CD4-positive, alpha-beta T cell treated with Interleukin-17A for 4 hours (primary cell): ENCODE measurements at regions not wholly inside any gene's neighbourhood (a gene's known extent, or its start where the extent isn't known, plus 50 kb on each side); places are given as distances from the start of the nearest gene placed in this dataset.

Source experiments
- DNase-seq: peaks from one replicate; pipeline ENCODE4 v3.0.0-alpha.2; 2020; ENCODE audit warnings: mixed read lengths

DNA sequence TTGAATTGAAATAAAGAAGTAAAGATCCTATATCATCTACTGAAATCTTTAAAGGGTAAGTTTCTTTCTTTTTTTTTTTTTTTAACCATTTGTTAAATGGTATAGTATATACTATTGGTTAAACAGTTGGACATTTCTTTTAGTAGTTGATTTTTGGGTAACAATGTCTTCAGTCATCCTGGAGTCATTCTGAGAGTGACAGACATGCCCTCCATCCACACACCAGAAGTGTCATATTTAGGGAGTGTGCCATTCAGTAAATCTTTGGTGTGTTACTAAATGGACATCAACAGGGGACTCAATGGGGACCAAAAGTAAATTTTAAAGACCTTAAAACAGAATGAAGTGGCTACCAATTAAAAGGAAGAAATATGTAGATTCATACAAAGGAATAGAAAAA, 50.8 kb upstream of the SLC39A10 start:
- no peak for DNase-seq

DNA sequence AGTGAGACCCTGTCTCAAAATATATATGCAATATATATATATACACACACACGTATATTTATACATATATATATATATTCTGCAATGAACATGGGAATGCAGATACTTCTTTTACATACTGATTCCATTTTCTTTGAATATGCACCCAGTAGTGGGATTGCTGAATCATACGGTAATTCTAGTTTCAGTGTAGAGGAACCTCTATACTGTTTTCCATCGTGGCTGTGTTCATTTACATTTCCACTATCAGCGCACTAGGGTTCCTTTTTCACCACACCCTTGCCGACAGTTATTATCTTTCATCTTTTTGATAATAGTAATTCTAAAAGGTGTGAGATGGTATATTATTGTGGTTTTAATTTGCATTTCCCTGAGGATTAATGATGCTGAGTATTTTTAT, 52.3 kb upstream of the SLC39A10 start:
- DNase-seq: no peak

DNA sequence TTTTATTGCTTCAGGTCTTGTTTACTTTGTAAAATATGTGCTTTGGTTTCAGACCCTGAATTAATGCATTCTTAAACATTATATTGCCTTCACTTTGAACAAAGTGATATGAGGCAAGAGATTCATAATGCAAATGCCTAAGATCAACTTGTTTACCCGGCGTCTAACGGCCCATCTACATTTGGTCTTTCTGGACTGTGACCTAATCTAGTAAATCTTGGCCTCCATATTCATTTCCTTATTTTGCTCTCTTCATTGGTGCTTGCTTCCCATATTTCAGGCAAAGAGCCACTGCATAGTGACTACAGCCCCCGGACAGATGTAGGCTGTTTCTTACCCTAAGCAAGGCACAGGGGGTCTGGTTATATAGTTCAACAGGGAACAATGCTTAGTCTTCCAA, 53.0 kb upstream of the SLC39A10 start:
- DNase-seq: no peak

DNA sequence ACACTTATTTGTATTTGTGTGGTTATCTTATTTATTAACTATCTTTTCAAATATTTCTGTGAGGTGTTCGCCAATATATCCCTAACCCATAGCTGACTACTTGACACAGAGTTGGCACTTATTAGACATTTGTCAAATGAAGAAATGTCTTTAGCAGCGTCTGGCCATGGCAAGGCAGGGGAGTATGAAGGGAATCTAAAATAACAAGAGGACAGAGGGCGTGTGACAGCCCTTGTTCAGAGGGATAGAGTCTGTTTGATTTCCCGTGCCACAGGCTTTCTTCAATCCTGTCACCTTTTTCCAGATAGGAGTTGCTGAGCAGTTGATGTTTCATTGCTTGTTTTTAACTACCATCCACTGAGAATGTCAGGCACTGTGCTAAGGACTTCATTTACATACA, 53.6 kb upstream of the SLC39A10 start:
- DNase-seq: no peak

DNA sequence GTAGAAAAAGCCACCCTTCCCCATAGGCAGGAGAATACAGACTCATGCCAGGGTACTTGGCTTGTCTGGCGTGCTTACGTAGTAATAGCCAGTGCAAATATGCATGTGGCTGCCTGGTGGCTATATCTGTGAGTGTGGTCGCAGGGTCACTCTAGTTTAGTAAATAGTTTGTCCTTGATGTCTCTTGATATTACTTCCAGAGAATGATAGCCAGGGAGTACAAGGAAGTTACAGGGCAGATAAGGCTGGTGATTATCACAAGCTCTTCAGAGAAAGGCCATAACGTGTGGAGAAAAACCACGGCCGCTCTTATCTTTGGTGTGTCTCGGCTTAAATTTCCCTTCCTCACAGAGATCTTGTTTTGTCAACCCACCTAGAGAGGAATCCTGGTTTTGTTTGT, 54.3 kb upstream of the SLC39A10 start:
- DNase-seq: no peak

DNA sequence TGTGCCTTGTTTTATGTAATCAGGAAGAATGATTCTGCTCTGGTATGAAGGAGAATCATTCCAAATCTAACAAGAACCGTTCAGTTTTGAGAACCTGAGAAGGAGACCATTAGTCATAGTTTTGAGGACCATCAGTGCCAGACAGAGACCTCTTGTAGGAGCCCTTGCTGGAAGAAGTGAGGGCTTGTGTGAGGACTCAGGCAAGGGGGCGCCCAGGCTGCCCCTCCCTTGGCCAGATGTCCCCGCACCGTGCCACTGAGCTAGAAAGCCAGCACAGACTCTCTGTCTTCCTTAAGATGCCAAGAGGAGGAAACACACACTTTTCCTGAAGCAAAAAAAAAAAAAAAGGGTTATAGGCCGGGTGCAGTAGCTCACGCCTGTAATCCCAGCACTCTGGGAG, 55.7 kb upstream of the SLC39A10 start:
- no peak for DNase-seq

DNA sequence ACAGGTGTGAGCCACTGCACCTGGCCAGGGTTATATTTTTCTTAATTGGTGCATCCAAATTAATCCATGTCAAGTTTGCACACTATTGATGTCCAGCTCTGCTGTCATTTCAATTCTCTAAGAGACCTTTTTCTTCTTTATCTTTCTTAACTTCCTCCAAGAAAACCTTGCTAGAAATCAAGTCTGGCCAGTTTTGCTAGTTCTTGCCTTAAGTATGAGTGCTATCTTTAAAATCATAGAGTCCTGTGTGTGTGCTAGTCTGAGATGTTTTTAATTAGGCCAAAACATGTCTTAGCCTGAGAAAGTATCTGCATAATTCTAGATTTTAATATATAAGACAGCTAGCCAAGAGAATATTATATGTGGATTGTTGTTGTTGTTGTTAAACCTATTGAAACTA, 56.2 kb upstream of the SLC39A10 start:
- no peak for DNase-seq

DNA sequence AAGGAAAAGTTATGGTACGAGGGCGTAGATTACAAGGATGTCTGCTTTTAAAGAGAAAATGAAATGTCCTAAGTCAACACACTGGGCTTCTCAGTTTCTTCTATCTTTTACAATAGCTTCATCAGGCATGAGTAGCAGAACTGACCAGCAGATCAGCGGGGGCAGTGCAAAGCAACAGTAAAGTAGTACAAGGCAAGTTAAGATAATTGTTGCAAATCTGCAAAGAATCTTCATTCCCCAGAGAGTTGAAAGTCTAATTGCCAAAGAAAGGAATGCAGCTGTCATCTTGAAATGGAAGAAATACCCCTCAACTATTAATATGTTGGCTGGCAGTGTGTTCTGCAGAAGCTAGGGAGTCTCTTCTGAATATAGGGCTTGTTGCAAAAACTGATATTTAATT, 60.2 kb upstream of the SLC39A10 start:
- DNase-seq: no peak

DNA sequence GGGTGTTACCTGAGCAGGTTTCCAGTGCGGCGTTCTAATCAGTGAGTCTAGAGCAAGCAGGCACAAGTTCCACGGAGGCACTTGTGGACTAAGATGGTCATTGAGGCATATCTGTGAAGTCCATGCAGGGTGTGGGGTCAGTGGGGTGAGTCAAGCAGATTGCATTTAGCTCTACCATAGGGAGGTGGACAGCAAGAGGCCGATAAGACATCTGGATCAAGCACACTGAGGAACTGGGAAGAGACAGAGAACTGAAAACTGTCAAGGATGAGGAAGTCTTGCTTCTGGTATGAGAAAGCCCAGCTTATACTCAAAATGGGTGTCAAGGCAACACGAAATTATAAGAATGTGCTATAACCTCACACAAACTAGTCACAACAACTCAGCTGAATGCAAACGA, 61.2 kb upstream of the SLC39A10 start:
- DNase-seq: no peak

DNA sequence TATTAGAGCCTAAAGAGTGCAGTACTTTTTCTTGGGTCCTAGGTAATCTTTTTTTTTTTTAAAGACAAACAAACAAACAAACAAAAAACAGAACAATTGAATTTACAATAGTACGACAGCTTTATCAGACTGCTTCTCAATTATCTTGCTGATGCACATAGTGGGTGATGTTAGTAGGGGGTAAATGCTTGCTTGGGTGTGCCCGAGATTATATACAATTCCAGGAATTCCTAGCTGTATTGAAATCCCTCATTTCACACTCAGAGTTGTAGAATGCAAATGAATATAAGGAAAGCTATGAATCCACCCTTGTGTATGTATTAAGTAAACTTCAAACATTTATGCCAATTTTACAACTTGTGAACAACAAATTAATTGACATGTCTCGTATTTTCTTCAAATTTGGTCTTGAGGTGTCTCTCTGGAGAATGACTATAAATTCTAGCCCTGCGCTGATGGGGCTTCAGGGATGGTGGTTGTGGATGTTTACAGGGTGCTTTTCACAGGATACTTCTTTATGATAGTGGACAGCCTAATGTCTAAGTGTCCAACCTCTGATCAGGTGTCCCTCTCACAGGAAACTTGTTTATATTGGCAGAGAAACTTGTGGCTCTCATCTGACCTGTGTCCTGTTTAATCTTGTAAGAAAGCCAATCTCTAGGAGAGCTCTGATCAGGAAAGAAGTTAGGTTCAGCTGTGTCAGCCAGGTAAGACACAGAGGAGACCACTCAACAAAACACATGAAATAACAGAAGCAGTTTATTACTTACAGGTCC, 61.9 kb upstream of the SLC39A10 start:
- no peak for DNase-seq

DNA sequence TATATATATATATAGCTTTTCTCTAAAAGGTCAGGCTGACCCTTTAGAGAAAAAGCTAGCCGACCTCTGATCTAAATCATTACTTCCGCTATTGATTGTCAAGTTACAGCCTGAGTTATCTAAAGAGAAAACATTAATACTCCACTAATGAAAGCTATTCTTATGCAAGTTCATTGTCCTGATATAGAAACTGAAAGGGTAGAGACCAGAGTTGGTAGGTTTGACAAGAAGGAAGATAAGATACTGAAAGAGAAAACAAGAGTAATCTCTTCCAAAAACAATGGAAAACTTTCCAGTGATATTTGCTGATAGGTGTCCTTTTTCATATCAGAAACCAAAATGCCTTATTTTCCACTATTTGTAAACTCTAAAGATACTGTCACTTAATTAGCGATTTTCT, 62.8 kb upstream of the SLC39A10 start:
- no peak for DNase-seq

DNA sequence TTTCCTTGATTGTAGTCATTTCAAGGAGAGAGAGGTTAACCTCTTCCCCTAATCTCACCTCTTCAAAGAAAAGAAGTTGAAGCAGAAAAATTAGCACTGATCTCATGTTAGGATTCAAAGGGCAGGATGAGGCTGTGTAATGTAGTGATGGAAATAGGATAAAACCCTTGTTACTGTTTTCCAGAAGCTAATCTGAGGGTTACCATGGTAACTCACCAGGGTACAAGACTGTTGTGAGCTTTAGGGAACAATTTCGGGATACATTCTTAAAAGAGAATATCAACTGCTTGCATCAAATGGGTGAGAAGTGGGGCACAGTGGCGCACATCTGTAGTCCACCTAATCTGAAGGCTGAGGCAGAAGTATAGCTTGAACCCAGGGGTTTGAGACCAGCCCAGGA, 64.9 kb upstream of the SLC39A10 start:
- no peak for DNase-seq

DNA sequence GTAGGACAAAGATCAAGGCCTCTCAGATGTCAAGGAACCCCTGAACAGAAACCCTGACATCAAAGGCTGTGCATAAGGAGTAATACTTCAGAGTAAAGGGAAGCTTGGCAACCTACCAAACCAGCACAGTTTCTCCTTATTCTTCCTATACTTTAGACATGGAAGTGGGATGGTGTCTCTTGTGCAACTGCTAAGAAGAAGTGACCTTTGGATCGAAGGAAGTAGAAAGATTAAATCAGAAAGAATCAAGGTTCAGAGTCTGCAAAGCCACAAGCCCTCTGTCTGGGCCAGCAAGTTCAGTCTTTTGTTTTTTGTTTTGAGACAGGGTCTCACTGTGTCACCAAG, 66.2 kb upstream of the SLC39A10 start:
- DNase-seq: no peak

DNA sequence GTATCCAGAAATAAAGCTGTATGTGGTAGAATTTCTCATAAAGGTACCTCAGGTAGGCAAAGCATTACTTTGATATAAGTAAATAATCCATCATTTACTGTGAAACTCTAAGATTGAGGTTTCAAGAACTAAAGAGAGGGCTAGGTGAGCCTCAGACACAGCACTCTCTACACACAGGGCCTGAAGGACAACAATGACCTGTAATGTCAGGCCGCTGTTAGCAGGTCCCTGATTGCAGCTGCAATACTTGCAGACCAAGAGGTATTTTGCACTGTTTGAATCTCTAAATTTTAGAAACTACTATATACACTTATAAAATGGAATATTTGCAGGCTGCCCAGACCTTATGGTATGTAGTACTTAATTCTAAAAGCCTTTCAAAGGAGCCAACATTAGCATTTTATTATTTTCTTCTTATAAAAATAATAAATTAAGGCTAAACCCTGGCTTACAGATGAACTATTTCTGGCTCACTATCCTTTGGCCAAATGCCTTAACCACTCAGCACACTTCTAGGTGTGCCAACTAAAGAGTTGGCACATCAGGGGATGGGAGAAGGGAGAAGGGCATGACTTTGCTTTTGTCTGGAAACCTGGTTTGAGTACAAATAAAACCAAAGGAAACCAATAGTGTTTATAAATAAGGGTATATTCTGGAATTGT, 66.7 kb upstream of the SLC39A10 start:
- DNase-seq: no peak

DNA sequence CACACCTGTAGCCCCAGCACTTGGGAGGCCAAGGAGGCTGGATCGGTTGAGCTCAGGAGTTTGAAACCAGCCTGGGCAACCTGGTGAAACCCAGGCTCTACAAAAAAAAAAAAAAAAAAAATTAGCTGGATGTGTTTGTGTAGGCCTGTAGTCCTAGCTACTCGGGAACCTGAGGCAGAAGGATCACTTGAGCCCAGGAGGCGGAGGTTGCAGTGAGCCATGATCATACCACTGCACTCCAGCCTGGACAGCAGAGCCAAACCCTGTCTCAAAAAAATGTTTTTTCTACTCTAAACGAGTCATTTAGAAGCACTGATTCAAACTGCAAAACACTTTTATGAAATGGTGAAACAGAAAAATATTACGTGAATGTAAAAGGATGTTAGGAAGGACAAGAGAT, 69.1 kb upstream of the SLC39A10 start:
- no peak for DNase-seq

DNA sequence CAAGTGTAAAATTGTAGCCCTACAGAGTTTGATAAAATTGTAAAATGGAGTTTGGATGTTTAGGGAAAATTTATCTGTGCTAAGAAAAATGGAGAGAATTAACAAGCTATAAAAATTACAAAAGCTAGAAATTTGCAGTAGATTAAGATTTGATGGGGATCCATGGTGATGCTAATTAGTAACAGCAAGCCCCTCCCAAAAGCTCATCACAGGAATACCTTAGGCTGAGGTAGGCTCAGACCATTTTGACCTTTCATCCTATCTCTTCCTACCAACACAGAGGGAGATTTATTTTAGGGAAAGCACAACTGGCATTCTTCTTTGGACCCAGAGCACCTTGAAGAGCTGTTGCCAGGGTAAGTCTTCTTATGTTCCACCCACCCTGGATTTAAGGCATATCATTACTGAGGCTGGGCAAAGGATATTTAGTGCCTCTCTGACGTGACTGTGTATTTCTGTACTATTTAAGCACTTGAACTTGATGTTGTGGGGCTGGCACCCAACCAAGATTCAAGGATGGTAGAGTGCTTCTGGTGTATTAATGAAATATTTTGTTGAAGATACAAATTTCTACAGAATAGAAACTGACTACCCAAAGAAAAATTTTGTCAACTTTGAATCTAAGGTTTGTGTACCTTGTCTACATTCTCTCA, 70.8 kb upstream of the SLC39A10 start:
- no peak for DNase-seq

DNA sequence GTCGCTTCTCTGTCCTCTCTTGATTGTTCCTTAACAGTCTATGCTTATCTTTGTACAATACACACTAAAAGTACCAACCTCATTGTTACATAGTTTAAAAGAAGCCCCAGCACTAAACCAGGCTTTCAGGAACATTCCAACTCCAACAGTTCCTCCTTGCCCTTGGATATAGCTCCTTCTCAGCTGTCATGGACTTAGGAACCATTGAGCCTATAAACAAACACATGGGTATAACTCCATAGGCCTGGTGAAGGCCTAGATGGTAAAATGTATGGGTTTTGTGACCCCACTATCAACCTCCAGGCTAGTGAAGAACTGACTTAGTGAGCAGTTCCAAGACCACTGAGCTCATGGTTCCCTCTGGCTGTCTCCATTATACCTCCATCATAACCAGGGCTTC, 74.8 kb upstream of the SLC39A10 start:
- DNase-seq: no peak

DNA sequence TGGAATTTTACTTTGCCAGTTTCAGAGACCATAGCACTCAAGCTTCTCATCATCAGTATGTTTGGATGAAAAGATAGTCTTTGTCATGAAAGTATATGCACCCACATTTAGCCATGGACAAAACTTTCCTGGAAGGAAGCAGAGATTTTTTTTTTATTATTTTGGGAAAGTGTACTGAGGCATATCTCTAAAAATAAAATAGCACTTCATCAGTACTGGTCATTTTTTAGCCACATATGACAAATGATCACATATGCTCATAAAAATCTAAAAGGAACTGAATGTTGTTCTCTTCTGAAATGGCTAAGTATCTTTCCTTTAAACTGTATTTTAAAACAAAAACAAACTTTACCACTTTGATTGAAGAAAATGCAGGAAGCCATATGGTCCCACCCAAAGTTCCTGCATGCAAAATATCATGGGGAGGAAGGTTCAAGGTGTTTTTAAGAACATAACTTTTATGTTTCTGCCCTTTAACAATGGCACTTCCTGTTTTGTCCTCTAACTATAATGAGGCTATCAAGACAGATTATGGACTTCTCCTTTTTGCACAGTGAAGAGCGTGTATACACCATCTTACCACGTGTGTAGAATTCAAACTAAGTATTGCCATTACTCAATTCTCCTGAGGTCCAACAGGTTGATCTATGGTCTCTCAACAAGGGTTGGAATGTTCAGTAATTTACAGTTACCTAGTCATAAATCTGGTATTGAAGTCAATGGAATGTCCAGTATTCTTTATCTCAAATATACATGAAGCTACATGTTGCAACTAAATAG, 77.1 kb upstream of the SLC39A10 start:
- no peak for DNase-seq

DNA sequence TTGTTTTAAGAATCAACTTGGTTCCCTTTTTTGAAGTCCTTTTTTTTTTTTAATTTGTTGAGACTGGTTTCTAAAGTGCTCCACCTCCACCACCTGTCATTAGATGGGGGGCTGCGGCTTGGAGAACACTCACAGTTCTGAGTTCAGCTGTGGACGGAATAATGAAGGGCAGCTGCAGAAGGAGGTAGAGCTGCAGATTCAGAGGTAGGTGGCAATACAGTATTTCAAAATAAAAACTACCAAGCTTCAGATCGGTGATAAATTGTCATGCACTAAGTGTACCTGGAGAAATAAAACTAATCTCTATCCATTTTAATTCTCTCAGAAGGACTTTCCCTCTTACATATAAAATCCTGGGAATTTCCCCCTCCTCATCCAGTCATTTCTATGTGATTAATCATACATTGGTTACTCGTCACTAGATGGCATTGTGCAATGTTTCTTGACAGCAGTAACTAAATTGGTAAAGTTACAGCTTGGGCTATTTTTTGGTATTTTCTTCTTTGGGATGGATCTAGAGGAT, 81.1 kb upstream of the SLC39A10 start:
- DNase-seq: no peak

DNA sequence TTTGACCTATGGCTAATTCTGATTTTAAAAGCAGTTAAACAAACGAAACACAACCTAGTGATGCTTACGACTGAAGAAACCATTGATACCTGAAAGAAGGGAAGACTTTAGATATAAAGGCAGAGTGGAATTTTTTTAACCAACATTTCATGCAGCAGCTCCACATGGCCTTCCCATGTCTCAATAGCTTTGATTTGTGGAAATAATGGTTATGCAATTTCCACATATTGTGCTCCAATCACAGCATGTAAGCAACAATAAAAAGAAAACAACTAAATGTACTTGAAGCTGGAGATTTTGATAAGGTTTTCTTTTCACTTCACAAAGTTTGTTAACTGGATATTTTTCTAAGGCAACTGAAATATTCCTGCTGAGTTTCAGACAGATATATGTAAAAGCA, 82.0 kb upstream of the SLC39A10 start:
- DNase-seq: no peak

DNA sequence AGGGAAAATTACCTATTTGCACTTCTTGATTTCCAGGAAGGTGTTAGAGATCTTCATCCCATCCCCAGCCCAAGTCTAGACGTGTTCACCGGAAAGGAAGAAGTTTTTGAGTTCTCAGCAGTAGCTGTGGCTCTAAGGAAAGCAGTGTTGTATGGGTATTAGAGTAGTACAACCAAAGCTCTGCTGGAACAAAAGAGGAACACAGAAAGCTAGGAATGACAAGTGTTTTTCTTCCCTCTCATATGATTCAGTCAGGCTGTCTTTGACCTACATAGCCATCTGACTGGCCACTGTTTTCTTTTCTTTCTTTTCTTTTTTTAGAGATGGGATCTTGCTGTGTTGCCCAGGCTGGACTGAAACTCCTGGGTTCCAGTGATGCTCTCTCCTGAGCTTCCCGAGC, 82.7 kb upstream of the SLC39A10 start:
- DNase-seq: no peak

DNA sequence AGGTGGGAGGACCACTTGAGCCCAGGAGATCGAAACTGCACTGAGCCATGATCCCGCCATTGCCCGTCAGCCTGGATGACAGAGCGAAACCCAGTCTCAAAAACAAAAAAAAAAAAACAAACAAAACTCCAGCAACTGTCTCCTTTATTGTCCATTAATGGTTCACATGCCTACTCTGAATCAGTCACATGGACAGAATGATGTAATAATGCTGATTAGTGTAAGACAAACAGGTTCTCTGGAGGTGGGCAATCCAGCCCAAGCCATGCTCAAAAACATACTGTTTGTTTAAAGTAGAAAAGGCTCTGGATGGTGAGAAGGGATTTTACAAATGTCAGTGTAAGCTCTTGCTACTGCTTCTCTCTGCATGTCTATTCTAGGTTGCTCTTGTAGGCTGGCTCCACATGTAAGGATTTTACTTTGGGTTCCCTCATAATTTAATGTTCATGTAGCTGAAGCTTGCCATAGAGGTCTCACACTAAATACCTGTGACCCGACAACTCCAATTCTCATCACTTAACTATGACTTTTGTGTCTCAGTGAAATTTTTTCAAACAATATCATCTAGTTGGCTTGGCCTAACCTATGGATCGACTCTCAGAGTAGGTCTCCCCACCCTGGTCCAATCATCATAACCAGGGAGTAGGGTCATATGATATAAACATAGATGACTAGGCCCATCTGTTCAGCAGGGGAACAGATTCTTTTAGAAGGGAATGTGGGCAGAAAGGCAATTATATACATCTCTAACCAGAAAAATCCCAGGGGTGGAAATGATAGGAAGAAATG, 83.9 kb upstream of the SLC39A10 start:
- no peak for DNase-seq

DNA sequence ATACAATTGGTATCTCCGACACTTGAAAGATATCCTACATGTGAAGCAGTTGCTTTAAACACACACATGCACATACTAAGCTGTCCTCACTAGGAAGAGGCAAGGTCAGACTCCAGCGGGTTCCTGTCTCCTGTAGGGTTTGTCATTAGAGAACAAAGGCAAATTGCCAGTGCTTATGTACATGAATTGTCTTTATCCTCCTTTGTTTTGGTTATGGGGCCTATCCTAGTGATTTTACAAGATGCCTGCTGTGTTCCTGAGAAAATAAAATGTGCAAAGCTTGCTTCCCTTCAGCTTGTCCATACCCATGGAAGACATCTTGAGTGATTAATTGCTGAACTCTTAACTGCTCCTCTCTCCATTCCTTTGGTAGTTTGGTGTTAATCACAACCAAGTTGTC, 86.7 kb upstream of the SLC39A10 start:
- DNase-seq: no peak
